ENCODE measurements at regions not wholly inside any gene's neighbourhood (a gene's known extent, or its start where the extent isn't known, plus 50 kb on each side); places are given as distances from the start of the nearest gene placed in this dataset.
A peak's percentile ranks its signal among the peaks of the same experiment; 100 is the strongest.

- no peak for DNase-seq (ENCODE audit: low spot score)
These were observed 239.9 kb upstream of the NDST4 start for GRCh38 chr4:115353370-115353769.

GRCh38 chr4:115343171-115343570 lies 229.8 kb upstream of the NDST4 start:
- no peak for DNase-seq (ENCODE audit: low spot score)

- no peak for DNase-seq (ENCODE audit: low spot score)
These were observed 221.5 kb upstream of the NDST4 start for GRCh38 chr4:115334736-115335411.

- no peak for DNase-seq (ENCODE audit: low spot score)
These were observed 218.7 kb upstream of the NDST4 start for GRCh38 chr4:115332078-115332477.

- DNase-seq (ENCODE audit: low spot score): no peak
These were observed 217.8 kb upstream of the NDST4 start for GRCh38 chr4:115331241-115331640.

- peak; percentile 1 for DNase-seq (ENCODE audit: low spot score)
These were observed 212.4 kb upstream of the NDST4 start for GRCh38 chr4:115325836-115326235.

- DNase-seq (ENCODE audit: low spot score): no peak
These were observed 209.8 kb upstream of the NDST4 start for GRCh38 chr4:115323106-115323707.

- no peak for DNase-seq (ENCODE audit: low spot score)
These were observed 201.8 kb upstream of the NDST4 start for GRCh38 chr4:115315182-115315581.

- no peak for DNase-seq (ENCODE audit: low spot score)
These were observed 197.2 kb upstream of the NDST4 start for GRCh38 chr4:115310641-115311040.

GRCh38 chr4:115294717-115295116 lies 181.3 kb upstream of the NDST4 start:
- no peak for DNase-seq (ENCODE audit: low spot score)

GRCh38 chr4:115293093-115293462 lies 179.7 kb upstream of the NDST4 start:
- no peak for DNase-seq (ENCODE audit: low spot score)

GRCh38 chr4:115292320-115293092 lies 179.1 kb upstream of the NDST4 start:
- DNase-seq (ENCODE audit: low spot score): no peak

GRCh38 chr4:115287426-115287825 lies 174.0 kb upstream of the NDST4 start:
- no peak for DNase-seq (ENCODE audit: low spot score)

GRCh38 chr4:115279330-115279729 lies 165.9 kb upstream of the NDST4 start:
- DNase-seq (ENCODE audit: low spot score): peak; percentile 79

- DNase-seq (ENCODE audit: low spot score): no peak
These were observed 165.4 kb upstream of the NDST4 start for GRCh38 chr4:115278830-115279229.

GRCh38 chr4:115275615-115276014 lies 162.2 kb upstream of the NDST4 start:
- DNase-seq (ENCODE audit: low spot score): no peak

GRCh38 chr4:115274545-115274944 lies 161.1 kb upstream of the NDST4 start:
- DNase-seq (ENCODE audit: low spot score): no peak

GRCh38 chr4:115272594-115272993 lies 159.2 kb upstream of the NDST4 start:
- DNase-seq (ENCODE audit: low spot score): no peak

- no peak for DNase-seq (ENCODE audit: low spot score)
These were observed 158.8 kb upstream of the NDST4 start for GRCh38 chr4:115272185-115272584.

GRCh38 chr4:115260195-115260594 lies 146.8 kb upstream of the NDST4 start:
- DNase-seq (ENCODE audit: low spot score): no peak

GRCh38 chr4:115259642-115260041 lies 146.2 kb upstream of the NDST4 start:
- no peak for DNase-seq (ENCODE audit: low spot score)

GRCh38 chr4:115249808-115250207 lies 136.4 kb upstream of the NDST4 start:
- DNase-seq (ENCODE audit: low spot score): no peak

- peak; percentile 13 for DNase-seq (ENCODE audit: low spot score)
These were observed 121.1 kb upstream of the NDST4 start for GRCh38 chr4:115234405-115235093.

Data from kidney tubule cell (primary cell).